Skeletal muscle satellite cell (primary cell): ENCODE measurements at regions not wholly inside any gene's neighbourhood (a gene's known extent, or its start where the extent isn't known, plus 50 kb on each side); places are given as distances from the start of the nearest gene placed in this dataset.

Source experiments
- H3K27me3 ChIP-seq: 2 replicates; pipeline ENCODE4 v1.7.0; 2013; ENCODE audit warnings: low read length; ENCODE audit not compliant: control insufficient read depth, insufficient read depth
- H3K36me3 ChIP-seq: 2 replicates; pipeline ENCODE4 v1.7.0; 2013; ENCODE audit warnings: mild to moderate bottlenecking, control low read depth, low read length; ENCODE audit not compliant: insufficient read depth
- H3K4me1 ChIP-seq: 2 replicates; pipeline ENCODE4 v1.7.0; 2013; ENCODE audit warnings: low read length; ENCODE audit not compliant: control insufficient read depth, insufficient read depth
- H3K4me2 ChIP-seq: 2 replicates; pipeline ENCODE4 v1.7.0; 2013; ENCODE audit warnings: mild to moderate bottlenecking, low read length
- H3K4me3 ChIP-seq: 2 replicates; pipeline ENCODE4 v1.7.0; 2013; ENCODE audit warnings: low read length
- H3K9ac ChIP-seq: 2 replicates; pipeline ENCODE4 v1.7.0; 2013; ENCODE audit warnings: mild to moderate bottlenecking, low read depth, low read length, moderate library complexity
- H3K9me3 ChIP-seq: replicated peaks from 2 replicates; pipeline ENCODE4 v1.7.0; 2013; ENCODE audit warnings: mild to moderate bottlenecking, control low read depth, low read length

DNA sequence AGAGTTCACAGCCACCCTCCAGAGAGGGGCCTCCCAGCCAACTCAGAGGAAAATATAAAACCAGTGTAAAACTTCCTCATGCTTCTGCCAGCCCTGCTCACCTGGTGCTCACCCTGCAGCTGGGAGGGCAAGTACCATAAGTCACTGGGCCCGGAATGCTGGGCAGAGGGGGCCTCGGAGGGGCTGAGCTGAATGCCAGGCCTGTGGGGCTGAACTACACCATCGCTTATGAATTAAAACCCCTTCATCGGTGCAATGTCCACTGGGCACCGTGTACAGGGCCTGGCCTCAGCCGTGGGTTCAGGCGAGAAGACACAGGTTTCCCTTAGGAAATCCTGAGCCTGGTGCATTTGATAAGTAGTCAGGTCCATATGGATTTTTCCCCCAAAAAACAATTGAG lies 828.6 kb downstream of the TBC1D22A start:
- H3K4me2 ChIP-seq = no peak overlapping the region
- no peaks in the 10 kb centered on the region for H3K27me3 ChIP-seq
- no peaks in the 10 kb centered on the region for H3K36me3 ChIP-seq
- H3K9ac ChIP-seq = no peak overlapping the region
- H3K9me3 ChIP-seq = peaks cover 7% of the 10 kb centered on the region
- H3K4me1 ChIP-seq = no peaks in the 10 kb centered on the region
- H3K4me3 ChIP-seq = no peak overlapping the region

DNA sequence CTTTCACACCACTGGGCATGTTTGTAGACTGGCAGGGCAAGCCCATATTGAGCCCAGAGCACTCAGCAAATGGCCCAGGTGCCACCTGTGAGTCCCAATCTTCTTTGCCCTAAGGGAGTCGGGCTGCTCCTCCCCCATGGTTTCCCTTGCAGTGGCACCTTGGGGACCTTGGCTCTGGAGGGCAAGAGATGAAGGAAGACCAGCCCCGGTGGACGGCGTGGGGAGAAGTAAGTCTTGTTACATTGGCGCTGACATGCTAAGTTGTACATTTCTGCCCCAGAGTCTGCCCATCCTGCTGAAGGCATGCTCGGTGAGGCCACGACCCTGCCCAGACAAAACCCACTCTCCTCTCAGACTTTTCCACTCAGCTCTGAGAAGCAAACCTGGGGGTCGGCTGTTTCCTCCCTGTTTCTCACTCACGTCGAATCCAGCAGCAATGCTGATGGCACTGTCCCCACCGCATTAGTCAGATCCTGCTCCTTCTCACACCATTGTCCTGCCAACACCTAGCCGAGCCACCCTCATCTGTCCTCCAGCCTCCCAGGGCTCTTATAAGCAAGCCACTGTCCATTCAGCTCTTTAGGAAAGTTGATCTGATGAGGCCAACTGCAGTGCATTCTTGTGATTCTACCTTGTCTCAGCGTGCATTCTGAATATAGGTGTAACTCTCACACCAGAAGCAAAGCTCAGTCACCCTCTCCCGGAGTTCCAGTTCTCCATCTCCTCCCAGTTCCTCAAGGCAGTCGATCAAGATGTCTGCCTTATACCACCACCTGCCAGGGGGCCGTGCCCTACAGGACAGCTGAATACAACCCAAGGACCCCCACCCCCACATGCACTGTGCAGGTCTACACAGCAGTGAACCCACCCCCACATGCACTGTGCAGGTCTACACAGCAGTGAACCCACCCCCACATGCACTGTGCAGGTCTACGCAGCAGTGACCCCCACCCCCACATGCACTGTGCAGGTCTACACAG lies 827.1 kb downstream of the TBC1D22A start:
- Histone ChIP-seq H3K9me3 (peaks cover under 1% of the 10 kb centered on the region), H3K27me3 (no peaks in the 10 kb centered on the region), H3K4me3 (no peak overlapping the region), H3K4me2 (no peak overlapping the region), H3K4me1 (no peaks in the 10 kb centered on the region), H3K36me3 (no peaks in the 10 kb centered on the region), H3K9ac (no peak overlapping the region)

DNA sequence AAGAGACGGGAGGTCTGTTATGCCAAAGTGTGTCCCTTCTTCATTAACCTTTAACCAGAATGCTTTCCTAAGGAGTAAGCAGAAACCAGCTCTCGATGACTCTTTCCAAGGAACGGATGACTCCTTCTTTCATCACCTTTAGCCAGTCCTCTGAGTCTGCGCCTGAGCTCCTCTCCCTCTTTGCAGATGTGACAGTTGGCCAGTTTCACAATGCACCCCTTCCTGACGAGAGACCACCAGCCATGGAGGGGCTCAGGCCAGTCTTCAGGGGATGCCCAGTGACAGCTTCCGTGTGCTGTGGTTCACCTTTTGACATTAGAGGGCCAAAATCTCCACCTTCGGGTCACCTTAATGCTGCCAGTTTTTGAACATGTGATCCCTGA lies 826.1 kb downstream of the TBC1D22A start:
- Histone ChIP-seq H3K4me3 (no peak overlapping the region), H3K9me3 (no peaks in the 10 kb centered on the region), H3K9ac (no peak overlapping the region), H3K36me3 (no peaks in the 10 kb centered on the region), H3K27me3 (no peaks in the 10 kb centered on the region), H3K4me2 (no peak overlapping the region), H3K4me1 (no peaks in the 10 kb centered on the region)

DNA sequence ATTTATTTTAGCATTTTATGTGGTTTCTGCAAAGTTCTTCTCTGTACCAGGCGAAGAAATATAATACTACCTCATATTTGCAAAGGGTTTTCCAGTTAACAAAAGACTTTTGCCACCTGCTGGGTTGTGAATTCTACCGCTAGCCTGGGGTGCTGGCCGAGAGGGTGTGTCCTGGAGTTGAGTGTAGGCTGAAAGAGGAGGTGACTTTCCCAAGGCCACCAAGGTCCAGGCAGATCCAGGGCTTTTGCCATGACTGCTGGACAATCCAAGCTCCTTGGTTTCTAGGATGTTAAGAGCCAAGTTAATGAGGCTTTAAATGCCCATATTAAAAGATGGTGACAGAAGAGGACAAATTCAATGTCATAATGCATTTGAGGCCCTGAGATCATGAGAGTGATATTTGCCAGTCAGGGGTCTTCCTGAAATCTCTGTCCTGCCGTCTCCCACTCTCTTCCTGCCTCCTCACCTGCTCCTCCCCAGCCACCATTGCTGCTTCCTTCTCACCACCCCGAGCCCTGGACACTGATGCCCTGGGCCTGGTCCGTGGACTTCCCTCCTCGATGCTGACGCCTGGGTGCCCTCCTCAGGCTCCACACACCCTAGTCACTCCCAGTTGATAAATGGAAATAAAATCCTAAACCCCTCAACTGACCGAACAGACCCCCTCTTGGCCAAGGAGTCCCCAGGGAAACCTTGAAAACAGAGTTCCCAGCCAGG lies 825.6 kb downstream of the TBC1D22A start:
- H3K9ac ChIP-seq = no peak overlapping the region
- H3K27me3 ChIP-seq = no peaks in the 10 kb centered on the region
- H3K4me2 ChIP-seq = no peak overlapping the region
- H3K4me3 ChIP-seq = no peak overlapping the region
- H3K36me3 ChIP-seq = no peaks in the 10 kb centered on the region
- no peaks in the 10 kb centered on the region for H3K9me3 ChIP-seq
- H3K4me1 ChIP-seq = no peaks in the 10 kb centered on the region

DNA sequence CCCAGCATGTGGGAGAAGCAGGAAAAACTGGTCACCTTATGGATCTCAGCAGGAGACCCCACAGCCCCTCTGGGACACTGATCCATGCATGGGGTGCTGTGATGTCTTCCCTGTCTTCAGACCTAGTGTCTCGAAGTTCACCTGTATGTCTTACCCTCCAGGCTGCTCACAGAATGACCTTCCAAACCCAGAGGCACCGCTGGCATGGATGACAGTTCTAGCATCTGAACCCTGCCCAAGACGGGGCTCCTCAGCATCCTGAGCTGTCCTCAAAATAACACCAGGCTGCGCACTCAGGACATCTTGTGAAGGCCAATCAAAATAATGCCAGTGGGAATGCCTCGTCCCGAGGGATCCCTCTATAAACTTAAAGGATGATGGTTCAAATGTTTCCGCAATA lies 824.9 kb downstream of the TBC1D22A start:
- H3K9me3 ChIP-seq = no peaks in the 10 kb centered on the region
- H3K4me3 ChIP-seq = no peak overlapping the region
- no peak overlapping the region for H3K4me2 ChIP-seq
- no peaks in the 10 kb centered on the region for H3K4me1 ChIP-seq
- H3K36me3 ChIP-seq = no peaks in the 10 kb centered on the region
- no peak overlapping the region for H3K9ac ChIP-seq
- H3K27me3 ChIP-seq = no peaks in the 10 kb centered on the region

DNA sequence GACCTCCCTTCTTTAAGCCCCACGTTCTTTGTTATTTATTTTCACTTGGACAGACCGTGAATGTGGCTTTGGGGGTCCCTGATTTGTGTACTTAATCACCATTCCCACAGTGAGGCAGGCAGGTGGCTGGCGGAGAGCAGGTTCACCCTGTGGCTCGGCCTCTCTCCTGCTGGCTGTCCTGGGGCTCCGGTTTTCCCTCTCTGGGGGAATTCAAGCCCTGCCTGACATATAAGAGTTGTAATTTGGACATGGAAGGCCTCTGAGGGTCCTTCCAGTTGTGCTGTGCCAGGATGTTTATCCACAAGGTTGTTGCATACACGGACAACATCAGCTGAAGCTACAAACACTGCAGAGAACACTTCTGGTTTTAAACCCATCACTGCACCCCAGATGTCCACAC lies 824.5 kb downstream of the TBC1D22A start:
- Histone ChIP-seq H3K4me1 (no peaks in the 10 kb centered on the region), H3K4me3 (no peak overlapping the region), H3K4me2 (no peak overlapping the region), H3K36me3 (no peaks in the 10 kb centered on the region), H3K27me3 (no peaks in the 10 kb centered on the region), H3K9me3 (no peaks in the 10 kb centered on the region), H3K9ac (no peak overlapping the region)

DNA sequence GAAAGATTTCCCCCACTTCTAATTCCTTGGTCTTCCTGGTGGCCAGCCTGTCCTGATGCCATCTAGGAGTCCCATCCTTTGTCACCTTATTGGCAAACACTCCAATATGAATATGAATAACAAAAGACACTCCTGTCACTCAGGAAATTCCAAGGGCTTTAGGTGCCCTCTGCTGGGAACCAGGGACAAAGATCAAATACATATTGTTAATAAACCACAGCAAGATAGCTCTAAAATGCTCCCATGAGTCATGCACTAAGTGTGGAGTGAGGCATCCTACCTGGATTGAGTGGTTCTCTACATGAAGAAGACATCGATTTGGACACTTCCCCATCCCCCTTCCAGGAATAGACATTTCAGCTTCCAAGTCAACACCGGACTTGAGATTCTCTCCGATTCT lies 823.6 kb downstream of the TBC1D22A start:
- H3K36me3 ChIP-seq = no peaks in the 10 kb centered on the region

DNA sequence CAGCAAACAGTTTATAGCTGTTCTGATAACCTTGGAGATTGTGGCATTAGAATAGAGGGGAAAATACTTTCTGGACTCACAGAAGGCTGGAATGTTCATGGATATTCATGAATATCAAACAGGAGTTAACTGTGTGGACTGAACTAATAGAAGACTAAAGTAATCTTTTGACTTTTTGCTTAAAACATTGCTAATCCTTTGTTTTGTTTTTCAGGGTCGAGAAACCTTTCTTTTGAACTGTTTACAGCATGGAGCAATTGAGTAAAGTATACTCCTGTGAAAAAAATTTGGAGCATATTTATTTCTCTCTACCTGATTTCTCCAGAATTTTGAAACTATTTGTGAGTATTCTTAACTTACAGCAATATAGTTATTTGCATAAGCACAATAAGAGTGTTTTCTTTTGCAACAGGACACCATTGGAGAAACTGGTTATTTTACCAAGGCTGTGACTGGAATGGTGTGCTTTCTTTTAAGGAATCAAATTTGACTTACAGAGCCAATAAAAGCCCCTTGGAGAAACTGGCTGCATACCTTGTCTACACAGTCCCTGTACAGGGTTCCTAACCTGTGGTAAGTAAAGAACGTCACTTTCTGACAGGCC lies 821.6 kb downstream of the TBC1D22A start:
- Histone ChIP-seq H3K9me3 (no peaks in the 10 kb centered on the region), H3K4me3 (no peak overlapping the region), H3K27me3 (no peaks in the 10 kb centered on the region), H3K9ac (no peak overlapping the region), H3K4me2 (no peak overlapping the region), H3K4me1 (no peaks in the 10 kb centered on the region), H3K36me3 (no peaks in the 10 kb centered on the region)

More for the DNA sequence above, 823.6 kb downstream of the TBC1D22A start:
- Histone ChIP-seq H3K9me3 (no peaks in the 10 kb centered on the region), H3K27me3 (no peaks in the 10 kb centered on the region), H3K4me3 (no peak overlapping the region), H3K4me1 (no peaks in the 10 kb centered on the region), H3K9ac (no peak overlapping the region), H3K4me2 (no peak overlapping the region)

DNA sequence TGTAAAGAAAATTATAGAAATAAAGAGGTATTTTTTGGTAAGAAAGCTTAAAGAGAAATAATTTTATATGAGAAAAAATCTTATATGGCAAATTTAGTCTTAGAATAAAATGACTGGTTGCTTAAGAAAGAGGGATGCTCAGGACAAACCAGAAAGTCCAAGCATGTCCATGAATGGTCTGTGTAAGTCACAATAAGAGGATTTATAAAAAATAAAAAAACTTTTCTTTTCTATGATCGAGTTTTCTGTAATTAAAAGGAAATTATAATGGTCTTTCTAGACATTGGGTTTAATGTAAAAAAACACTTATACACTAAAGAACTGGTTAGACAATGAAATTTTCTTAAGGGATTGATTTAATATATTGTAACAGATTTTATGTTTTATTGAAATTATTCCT lies 819.6 kb downstream of the TBC1D22A start:
- Histone ChIP-seq H3K9me3 (no peaks in the 10 kb centered on the region), H3K4me1 (no peaks in the 10 kb centered on the region), H3K4me2 (no peak overlapping the region), H3K27me3 (no peaks in the 10 kb centered on the region), H3K4me3 (no peak overlapping the region), H3K36me3 (no peaks in the 10 kb centered on the region), H3K9ac (no peak overlapping the region)

DNA sequence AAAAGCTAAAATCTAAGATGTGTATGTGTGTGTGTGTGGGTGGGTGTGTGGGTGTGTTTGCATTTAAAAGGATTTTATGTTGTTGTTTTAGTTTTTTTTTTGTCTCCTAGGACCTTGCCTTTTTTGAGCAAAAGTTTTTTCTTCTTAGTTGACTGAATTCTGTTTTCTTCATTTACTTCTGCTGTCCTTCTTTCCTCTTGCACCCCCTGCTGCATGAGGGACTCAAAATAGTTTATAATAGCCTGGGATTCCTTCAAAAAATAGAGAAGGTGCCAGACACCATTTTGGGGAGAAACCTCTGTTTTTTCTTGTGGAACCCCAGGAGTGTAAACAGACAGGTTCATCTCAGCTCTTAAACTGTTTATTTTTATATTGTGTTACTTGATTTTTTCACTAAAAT lies 817.7 kb downstream of the TBC1D22A start:
- Histone ChIP-seq H3K4me3 (no peak overlapping the region), H3K4me1 (no peaks in the 10 kb centered on the region), H3K36me3 (no peaks in the 10 kb centered on the region), H3K4me2 (no peak overlapping the region), H3K9me3 (no peaks in the 10 kb centered on the region), H3K27me3 (no peaks in the 10 kb centered on the region), H3K9ac (no peak overlapping the region)

DNA sequence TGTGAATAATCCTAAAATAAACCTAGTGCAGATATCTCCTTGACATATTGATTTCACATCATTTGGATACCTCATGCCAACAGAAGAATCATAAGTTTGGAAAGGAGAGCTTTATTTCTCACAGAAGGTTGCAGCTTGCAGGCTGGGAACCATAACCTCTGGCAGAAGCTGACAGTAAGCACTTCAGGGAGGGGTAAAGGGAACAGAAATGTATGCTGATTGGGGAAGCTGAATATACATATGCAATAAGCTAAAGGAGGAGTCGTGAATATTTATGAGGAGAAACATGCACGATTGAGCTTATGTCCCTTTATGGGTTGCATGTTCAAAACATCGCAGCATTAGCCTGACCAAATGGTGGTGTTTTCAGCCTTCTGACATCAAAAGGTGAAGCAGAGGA lies 814.5 kb downstream of the TBC1D22A start:
- no peak overlapping the region for H3K4me2 ChIP-seq
- H3K4me1 ChIP-seq = no peaks in the 10 kb centered on the region
- H3K4me3 ChIP-seq = no peak overlapping the region
- H3K27me3 ChIP-seq = no peaks in the 10 kb centered on the region
- no peak overlapping the region for H3K9ac ChIP-seq
- H3K36me3 ChIP-seq = no peaks in the 10 kb centered on the region
- peaks cover 13% of the 10 kb centered on the region for H3K9me3 ChIP-seq
